ENCODE measurements at regions not wholly inside any gene's neighbourhood (a gene's known extent, or its start where the extent isn't known, plus 50 kb on each side); places are given as distances from the start of the nearest gene placed in this dataset.
"Not testable (repeated sequence)": the region's sequence is repeated elsewhere in the genome, so short reads cannot be mapped to it uniquely, and the experiment has no call there.

GRCh38 chr13:33340631-33341030 is 55.1 kb upstream of the STARD13 start:
- no peak for DNase-seq (ENCODE audit: low read depth in 3 of 3)

GRCh38 chr13:33341861-33342452 is 56.4 kb upstream of the STARD13 start:
- no peak for DNase-seq (ENCODE audit: low read depth in 3 of 3)

- no peak for DNase-seq (ENCODE audit: low read depth in 3 of 3)
Observed at GRCh38 chr13:33345842-33346241, 60.3 kb upstream of the STARD13 start.

GRCh38 chr13:33347861-33348260 is 62.3 kb upstream of the STARD13 start:
- no peak for DNase-seq (ENCODE audit: low read depth in 3 of 3)

GRCh38 chr13:33348366-33348765 is 62.8 kb upstream of the STARD13 start:
- DNase-seq (ENCODE audit: low read depth in 3 of 3): no peak

GRCh38 chr13:33349288-33349985 is 63.9 kb upstream of the STARD13 start:
- no peak for DNase-seq (ENCODE audit: low read depth in 3 of 3)

GRCh38 chr13:33349986-33350826 is 64.7 kb upstream of the STARD13 start:
- no peak for DNase-seq (ENCODE audit: low read depth in 3 of 3)

- no peak for DNase-seq (ENCODE audit: low read depth in 3 of 3)
Observed at GRCh38 chr13:33351319-33351718, 65.8 kb upstream of the STARD13 start.

GRCh38 chr13:33352041-33352440 is 66.5 kb upstream of the STARD13 start:
- DNase-seq (ENCODE audit: low read depth in 3 of 3): no peak

GRCh38 chr13:33352526-33352925 is 67.0 kb upstream of the STARD13 start:
- no peak for DNase-seq (ENCODE audit: low read depth in 3 of 3)

- DNase-seq (ENCODE audit: low read depth in 3 of 3): no peak
Observed at GRCh38 chr13:33353210-33353609, 67.7 kb upstream of the STARD13 start.

- no peak for DNase-seq (ENCODE audit: low read depth in 3 of 3)
Observed at GRCh38 chr13:33353646-33354045, 68.1 kb upstream of the STARD13 start.

- DNase-seq (ENCODE audit: low read depth in 3 of 3): no peak
Observed at GRCh38 chr13:33355201-33355895, 69.8 kb upstream of the STARD13 start.

- DNase-seq (ENCODE audit: low read depth in 3 of 3): not testable (repeated sequence)
Observed at GRCh38 chr13:33358076-33358475, 72.5 kb upstream of the STARD13 start.

- DNase-seq (ENCODE audit: low read depth in 3 of 3): no peak
Observed at GRCh38 chr13:33362986-33363727, 77.6 kb upstream of the STARD13 start.

- no peak for DNase-seq (ENCODE audit: low read depth in 3 of 3)
Observed at GRCh38 chr13:33364192-33364591, 78.6 kb upstream of the STARD13 start.

GRCh38 chr13:33366469-33367062 is 81.0 kb upstream of the STARD13 start:
- no peak for DNase-seq (ENCODE audit: low read depth in 3 of 3)

GRCh38 chr13:33367171-33367895 is 81.8 kb upstream of the STARD13 start:
- DNase-seq (ENCODE audit: low read depth in 3 of 3): no peak

GRCh38 chr13:33367926-33368325 is 82.4 kb upstream of the STARD13 start:
- DNase-seq (ENCODE audit: low read depth in 3 of 3): no peak

GRCh38 chr13:33369073-33369472 is 83.5 kb upstream of the STARD13 start:
- no peak for DNase-seq (ENCODE audit: low read depth in 3 of 3)

All from stimulated activated CD4-positive, alpha-beta T cell treated with anti-CD3 and anti-CD28 coated beads, TNF-alpha, amount 100 ng/mL, for 24 hours (primary cell).